HCT116 (cell line): ENCODE measurements at regions not wholly inside any gene's neighbourhood (a gene's known extent, or its start where the extent isn't known, plus 50 kb on each side); places are given as distances from the start of the nearest gene placed in this dataset.

ENCODE experiments used
- ATAC-seq: fragments of 200-7000 bp; cut with Tn5 transposase; 2 replicates; pipeline ENCODE4 v1.9.1; 2020; ENCODE audit warnings: mild to moderate bottlenecking, moderate library complexity
- BruUV-seq: library from RNA; stranded (reverse); fragments of 400-500 nt; replicated peaks from 2 replicates; lab custom pipeline; 2021; lab: Mats Ljungman, UMichigan
- CTCF ChIA-PET: fragments of 300-600 bp; sonication (Branson Sonifier 250); formaldehyde crosslinking; loops from one replicate; lab custom pipeline; 2021; ENCODE audit warnings: antibody characterized with exemption; lab: Charles Lee
- POLR2A ChIA-PET: fragments of 300-600, 350-600 bp; sonication (Branson Sonifier 250); formaldehyde crosslinking; loops from one replicate; lab custom pipeline; 2021; ENCODE audit warnings: antibody characterized with exemption; lab: Charles Lee
- RAD21 ChIA-PET, 2 experiments: fragments of 300-600 bp; sonication (Branson Sonifier 250); formaldehyde crosslinking; loops; one replicate each; lab custom pipeline; 2023; ENCODE audit warnings: low total read pairs in 2 of 2; ENCODE audit not compliant: uncharacterized antibody in 2 of 2, unreplicated experiment in 2 of 2, low non-redundant PET in 1 of 2; lab: Charles Lee
- DNase-seq: peaks from one replicate; pipeline ENCODE4 v3.0.0-alpha.2; 2010; ENCODE audit warnings: low read depth, low spot score
- H2AFZ ChIP-seq: fragments of 200-600 bp; shearing (Covaris generic), sonication (generic); 2 replicates; pipeline ENCODE4 v1.6.1; 2017; ENCODE audit warnings: low read depth, mixed run types, mixed read lengths, antibody characterized with exemption, low read length; ENCODE audit not compliant: poor library complexity, severe bottlenecking
- H3K27ac ChIP-seq: 2 replicates; pipeline ENCODE4 v1.5.1; 2012; ENCODE audit warnings: low read depth, low read length
- H3K27me3 ChIP-seq: fragments of 200-600 bp; sonication (generic); 2 replicates; pipeline ENCODE4 v1.6.1; 2016; ENCODE audit warnings: mixed run types, low read length, mixed read lengths; ENCODE audit not compliant: insufficient read depth
- H3K36me3 ChIP-seq, 2 experiments: fragments of 200-500 bp in 1 of 2; fragments of 200-600 bp in 1 of 2; sonication (Bioruptor generic) in 1 of 2; sonication (generic) in 1 of 2; 2 replicates each; pipeline versions ENCODE4 v1.5.1 to v1.6.1; 2014 to 2016; ENCODE audit warnings: low read length in 2 of 2, inconsistent platforms in 1 of 2, mixed read lengths in 1 of 2, mixed run types in 1 of 2; ENCODE audit not compliant: insufficient read depth in 2 of 2, control insufficient read depth in 1 of 2
- H3K4me1 ChIP-seq, 2 experiments: fragments of 200-600 bp in 1 of 2; sonication (generic) in 1 of 2; 2 replicates each; pipeline versions ENCODE4 v1.5.1 to v1.6.1; 2012 to 2017; ENCODE audit warnings: low read length in 2 of 2, inconsistent platforms in 1 of 2, mild to moderate bottlenecking in 1 of 2, mixed read lengths in 1 of 2, mixed run types in 1 of 2, moderate library complexity in 1 of 2; ENCODE audit not compliant: insufficient read depth in 2 of 2, control insufficient read depth in 1 of 2
- H3K4me2 ChIP-seq: fragments of 200-600 bp; sonication (generic); 2 replicates; pipeline ENCODE4 v1.6.1; 2017; ENCODE audit warnings: mixed run types, low read length, mixed read lengths
- H3K4me3 ChIP-seq, 2 experiments: fragments of 200-600 bp in 1 of 2; sonication (generic) in 1 of 2; replicated peaks in 1 of 2; 2 replicates each; pipeline ENCODE4 v1.5.1; 2011 to 2016; ENCODE audit warnings: low read length in 2 of 2, control low read depth in 1 of 2, low read depth in 1 of 2, mild to moderate bottlenecking in 1 of 2, mixed read lengths in 1 of 2, mixed run types in 1 of 2
- H3K79me2 ChIP-seq: fragments of 200-600 bp; sonication (generic); 2 replicates; pipeline ENCODE4 v1.6.1; 2017; ENCODE audit warnings: mild to moderate bottlenecking, mixed run types, low read length, moderate library complexity, mixed read lengths; ENCODE audit not compliant: insufficient read depth
- H3K9ac ChIP-seq: fragments of 200-600 bp; sonication (generic); 2 replicates; pipeline ENCODE4 v1.6.1; 2016; ENCODE audit warnings: low read length, mixed read lengths
- H3K9me2 ChIP-seq: fragments of 200-600 bp; sonication (generic), shearing (Covaris generic); 2 replicates; pipeline ENCODE4 v1.6.1; 2017; ENCODE audit warnings: mixed run types, mild to moderate bottlenecking, moderate library complexity; ENCODE audit not compliant: insufficient read depth
- H3K9me3 ChIP-seq, 2 experiments: fragments of 200-500 bp in 1 of 2; fragments of 200-600 bp in 1 of 2; sonication (Bioruptor generic) in 1 of 2; sonication (generic) in 1 of 2; 2 replicates each; pipeline ENCODE4 v1.6.1; 2014 to 2017; ENCODE audit warnings: low read length in 2 of 2, mixed read lengths in 2 of 2, inconsistent platforms in 1 of 2, low read depth in 1 of 2, mild to moderate bottlenecking in 1 of 2, mixed run types in 1 of 2, moderate library complexity in 1 of 2; ENCODE audit not compliant: control insufficient read depth in 1 of 2, insufficient read depth in 1 of 2
- H4K20me1 ChIP-seq: fragments of 200-600 bp; sonication (generic), shearing (Covaris generic); 2 replicates; pipeline ENCODE4 v1.6.1; 2017; ENCODE audit warnings: mixed run types, mild to moderate bottlenecking, moderate library complexity; ENCODE audit not compliant: insufficient read depth
- EGR1 ChIP-seq: IDR thresholded peaks from 2 replicates; pipeline ENCODE4 v1.6.1; 2012; ENCODE audit warnings: low read depth
- ELF1 ChIP-seq: IDR thresholded peaks from 2 replicates; pipeline ENCODE4 v1.6.1; 2012; ENCODE audit warnings: low read depth, borderline replicate concordance
- EZH2phosphoT487 ChIP-seq: fragments of 200-600 bp; IDR thresholded peaks from 2 replicates; pipeline ENCODE4 v1.6.1; 2018; ENCODE audit warnings: antibody characterized with exemption, borderline replicate concordance
- FOSL1 ChIP-seq: IDR thresholded peaks from 2 replicates; pipeline ENCODE4 v1.6.1; 2012; ENCODE audit warnings: low read depth
- JUND ChIP-seq: IDR thresholded peaks from 2 replicates; pipeline ENCODE4 v1.6.1; 2012
- POLR2A ChIP-seq: IDR thresholded peaks from 2 replicates; pipeline ENCODE4 v1.7.0; 2011; ENCODE audit warnings: borderline replicate concordance; ENCODE audit not compliant: insufficient read depth, insufficient read length; ENCODE audit errors: extremely low read depth
- SIN3A ChIP-seq: IDR thresholded peaks from 2 replicates; pipeline ENCODE4 v1.6.1; 2012; ENCODE audit warnings: low read depth
- SP1 ChIP-seq: IDR thresholded peaks from 2 replicates; pipeline ENCODE4 v1.6.1; 2012; ENCODE audit warnings: low read depth
- TCF7L2 ChIP-seq: IDR thresholded peaks from 2 replicates; pipeline ENCODE4 v1.7.0; 2011; ENCODE audit warnings: borderline replicate concordance, inconsistent platforms; ENCODE audit not compliant: insufficient read depth, insufficient read length; ENCODE audit errors: extremely low read depth
- YY1 ChIP-seq: IDR thresholded peaks from 2 replicates; pipeline ENCODE4 v1.6.1; 2011; ENCODE audit warnings: low read length, low read depth, moderate library complexity, mild to moderate bottlenecking; ENCODE audit not compliant: insufficient replicate concordance; ENCODE audit errors: extremely low read depth
- ZFX ChIP-seq: fragments of 450-650 bp; IDR thresholded peaks from 2 replicates; pipeline ENCODE4 v1.6.1; 2017
- ZNF274 ChIP-seq: fragments of 200-500 bp; sonication (Bioruptor generic); IDR thresholded peaks from 2 replicates; pipeline ENCODE4 v1.6.1; 2014; ENCODE audit warnings: mild to moderate bottlenecking, low read depth, low read length, inconsistent platforms
- intact Hi-C: fragments of 100-400 bp; cut with micrococcal nuclease; formaldehyde crosslinking; loops from 2 replicates; pipeline ENCODE4 v1.10.0; 2022
- TF ChIP-seq, protein P1 (sequence below): IDR thresholded peaks from 2 replicates; pipeline ENCODE4 v1.6.1; 2011; ENCODE audit warnings: mild to moderate bottlenecking, low read length, moderate library complexity; ENCODE audit not compliant: insufficient replicate concordance; ENCODE audit errors: extremely low read depth
- TF ChIP-seq, protein P2 (sequence below): IDR thresholded peaks from 2 replicates; pipeline ENCODE4 v1.6.1; 2012

DNA sequence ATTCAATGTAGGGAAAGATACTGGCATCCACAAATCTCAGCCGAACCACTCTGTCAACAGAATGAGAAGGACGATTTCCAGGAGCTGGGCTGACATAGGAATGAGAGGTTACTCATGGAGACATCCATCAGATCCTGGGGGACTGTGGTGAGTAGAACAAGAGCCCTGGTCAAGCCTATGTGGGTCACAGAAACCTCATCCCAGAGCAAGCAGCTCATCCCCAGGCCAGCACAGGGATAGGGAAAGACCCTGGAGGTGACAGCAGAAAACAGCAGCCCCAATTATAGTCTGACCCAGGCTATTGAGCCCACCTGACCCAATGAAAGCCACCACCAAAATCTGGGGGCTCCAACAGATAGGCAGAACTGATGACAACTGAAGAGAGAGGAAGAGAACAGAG, 128.0 kb upstream of the SERPIND1 start:
- DNase-seq: no peak
- H3K27me3 ChIP-seq: no peaks in the 10 kb centered on the region
- ChIA-PET CTCF (interaction anchor here (1.2 kb wide), 1 partner anchor 78 kb away, joined by 3 read pairs; no protein-coding TSS in a partner anchor), RAD21 (no interaction called here), POLR2A (no interaction called here)
- H3K4me3 ChIP-seq: no peak overlapping the region
- no TSS peak for BruUV-seq
- H3K27ac ChIP-seq: no peak overlapping the region
- no peak for ATAC-seq
- no peak overlapping the region for H3K9ac ChIP-seq
- no peaks in the 10 kb centered on the region for H3K9me3 ChIP-seq
- no peak overlapping the region for H2AFZ ChIP-seq
- TF ChIP-seq TCF7L2: no peak
- TF ChIP-seq, protein P1, sequence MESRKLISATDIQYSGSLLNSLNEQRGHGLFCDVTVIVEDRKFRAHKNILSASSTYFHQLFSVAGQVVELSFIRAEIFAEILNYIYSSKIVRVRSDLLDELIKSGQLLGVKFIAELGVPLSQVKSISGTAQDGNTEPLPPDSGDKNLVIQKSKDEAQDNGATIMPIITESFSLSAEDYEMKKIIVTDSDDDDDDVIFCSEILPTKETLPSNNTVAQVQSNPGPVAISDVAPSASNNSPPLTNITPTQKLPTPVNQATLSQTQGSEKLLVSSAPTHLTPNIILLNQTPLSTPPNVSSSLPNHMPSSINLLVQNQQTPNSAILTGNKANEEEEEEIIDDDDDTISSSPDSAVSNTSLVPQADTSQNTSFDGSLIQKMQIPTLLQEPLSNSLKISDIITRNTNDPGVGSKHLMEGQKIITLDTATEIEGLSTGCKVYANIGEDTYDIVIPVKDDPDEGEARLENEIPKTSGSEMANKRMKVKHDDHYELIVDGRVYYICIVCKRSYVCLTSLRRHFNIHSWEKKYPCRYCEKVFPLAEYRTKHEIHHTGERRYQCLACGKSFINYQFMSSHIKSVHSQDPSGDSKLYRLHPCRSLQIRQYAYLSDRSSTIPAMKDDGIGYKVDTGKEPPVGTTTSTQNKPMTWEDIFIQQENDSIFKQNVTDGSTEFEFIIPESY: no peak
- no peak for TF ChIP-seq FOSL1
- no peak for TF ChIP-seq YY1
- TF ChIP-seq EZH2phosphoT487: no peak
- TF ChIP-seq, protein P2, sequence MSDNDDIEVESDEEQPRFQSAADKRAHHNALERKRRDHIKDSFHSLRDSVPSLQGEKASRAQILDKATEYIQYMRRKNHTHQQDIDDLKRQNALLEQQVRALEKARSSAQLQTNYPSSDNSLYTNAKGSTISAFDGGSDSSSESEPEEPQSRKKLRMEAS: no peak
- no peak for TF ChIP-seq ELF1
- no peaks in the 10 kb centered on the region for H3K9me2 ChIP-seq
- no peaks in the 10 kb centered on the region for H3K4me1 ChIP-seq
- H3K4me2 ChIP-seq: no peak overlapping the region
- no peaks in the 10 kb centered on the region for H3K79me2 ChIP-seq
- H4K20me1 ChIP-seq: no peaks in the 10 kb centered on the region
- no peaks in the 10 kb centered on the region for H3K36me3 ChIP-seq
- intact Hi-C loops: no loop called here

DNA sequence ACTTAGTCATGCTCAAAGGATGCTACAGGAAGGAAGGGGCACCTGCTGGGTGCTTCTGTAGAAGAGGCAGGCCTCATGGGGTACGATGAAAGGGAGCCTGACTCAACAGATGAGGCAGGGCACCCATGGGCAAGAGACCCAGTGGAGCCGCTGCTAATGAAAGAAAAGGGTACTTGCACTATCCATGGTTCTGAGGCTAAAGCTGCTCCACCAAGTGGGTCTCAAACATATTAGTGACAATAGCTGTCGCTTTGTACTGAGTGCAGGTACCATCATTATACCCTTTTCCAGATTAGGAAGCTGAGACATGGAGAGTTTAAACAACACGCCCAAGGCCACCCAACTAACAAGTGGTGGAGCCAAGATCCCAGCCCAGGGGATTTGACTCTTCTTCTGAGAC, 127.5 kb upstream of the SERPIND1 start:
- Histone ChIP-seq H2AFZ (no peak overlapping the region), H3K27ac (no peak overlapping the region), H3K4me1 (no peaks in the 10 kb centered on the region), H3K4me2 (no peak overlapping the region), H4K20me1 (no peaks in the 10 kb centered on the region), H3K79me2 (no peaks in the 10 kb centered on the region), H3K9me3 (no peaks in the 10 kb centered on the region), H3K36me3 (no peaks in the 10 kb centered on the region), H3K27me3 (no peaks in the 10 kb centered on the region), H3K9ac (no peak overlapping the region), H3K9me2 (no peaks in the 10 kb centered on the region), H3K4me3 (no peak overlapping the region)
- ATAC-seq (no peak), DNase-seq (no peak)
- no TSS peak for BruUV-seq
- ChIA-PET POLR2A (no interaction called here), RAD21 (no interaction called here), CTCF (no interaction called here)
- intact Hi-C loops: no loop called here
- no peak for TF ChIP-seq POLR2A
- TF ChIP-seq EGR1: no peak
- no peak for TF ChIP-seq SIN3A
- TF ChIP-seq, protein P1: no peak
- no peak for TF ChIP-seq ZNF274
- no peak for TF ChIP-seq FOSL1
- no peak for TF ChIP-seq SP1
- no peak for TF ChIP-seq ZFX
- no peak for TF ChIP-seq JUND
